Osteoblast (primary cell): ENCODE measurements at regions not wholly inside any gene's neighbourhood (a gene's known extent, or its start where the extent isn't known, plus 50 kb on each side); places are given as distances from the start of the nearest gene placed in this dataset.
"Not testable (repeated sequence)": the region's sequence is repeated elsewhere in the genome, so short reads cannot be mapped to it uniquely, and the experiment has no call there.

Experiments
- DNase-seq: peaks from one replicate; pipeline ENCODE4 v3.0.0; 2011; ENCODE audit warnings: low spot score, mixed read lengths; ENCODE audit not compliant: insufficient read length; ENCODE audit errors: missing footprints
- H2AFZ ChIP-seq: 2 replicates; pipeline ENCODE4 v1.6.0; 2011; ENCODE audit warnings: mild to moderate bottlenecking, low read length
- H3K27ac ChIP-seq: 2 replicates; pipeline ENCODE4 v1.5.1; 2011; ENCODE audit warnings: mild to moderate bottlenecking, low read depth, low read length, moderate library complexity
- H3K27me3 ChIP-seq: 2 replicates; pipeline ENCODE4 v1.6.0; 2012; ENCODE audit warnings: mild to moderate bottlenecking, control low read depth, inconsistent platforms, low read length, moderate library complexity; ENCODE audit not compliant: insufficient read depth
- H3K36me3 ChIP-seq: 2 replicates; pipeline ENCODE4 v1.5.1; 2011; ENCODE audit warnings: mild to moderate bottlenecking, low read length, control low read depth, moderate library complexity; ENCODE audit not compliant: insufficient read depth
- H3K4me1 ChIP-seq: 2 replicates; pipeline ENCODE4 v1.5.1; 2011; ENCODE audit warnings: mild to moderate bottlenecking, low read length, control low read depth, moderate library complexity; ENCODE audit not compliant: insufficient read depth
- H3K4me2 ChIP-seq: 2 replicates; pipeline ENCODE4 v1.6.0; 2011; ENCODE audit warnings: mild to moderate bottlenecking, low read length; ENCODE audit not compliant: insufficient read depth
- H3K4me3 ChIP-seq: fragments of 200-600 bp; sonication (generic); 3 replicates; pipeline ENCODE4 v1.5.1; 2012; ENCODE audit warnings: mild to moderate bottlenecking, low read length, inconsistent platforms; ENCODE audit not compliant: insufficient read depth
- H3K79me2 ChIP-seq: 2 replicates; pipeline ENCODE4 v1.6.0; 2012; ENCODE audit warnings: mild to moderate bottlenecking, low read length, control low read depth, inconsistent platforms; ENCODE audit not compliant: insufficient read depth
- H3K9me3 ChIP-seq: 2 replicates; pipeline ENCODE4 v1.5.1; 2011; ENCODE audit warnings: low read depth, low read length, control low read depth
- H4K20me1 ChIP-seq: 2 replicates; pipeline ENCODE4 v1.6.0; 2012; ENCODE audit warnings: mild to moderate bottlenecking, low read length, control low read depth; ENCODE audit not compliant: insufficient read depth
- TF ChIP-seq, protein P1 (sequence below): IDR thresholded peaks from 2 replicates; pipeline ENCODE4 v1.5.1; 2011; ENCODE audit warnings: mild to moderate bottlenecking, low read depth, low read length, moderate library complexity; ENCODE audit errors: extremely low read depth

DNA sequence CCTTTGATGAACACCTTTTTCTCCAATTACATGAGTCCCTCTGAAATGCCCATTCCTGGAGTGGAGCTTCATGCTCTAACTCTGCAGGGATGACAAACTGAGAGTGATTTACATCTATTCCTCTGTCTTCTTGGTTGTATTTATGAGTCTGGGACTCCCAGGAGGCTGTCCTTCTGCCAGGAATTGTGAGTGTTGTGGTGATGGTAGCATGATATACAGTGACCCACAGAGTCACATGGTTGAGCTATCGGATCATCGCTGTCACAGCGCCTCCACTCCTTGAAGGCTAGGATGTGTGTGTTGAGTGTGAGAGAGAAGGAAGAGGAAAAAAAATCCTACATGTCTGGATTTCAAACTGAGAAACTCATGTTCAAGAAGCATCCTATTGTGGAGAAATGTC, 163.4 kb upstream of the CACNA1E start:
- H3K4me2 ChIP-seq: no peak overlapping the region
- H3K4me3 ChIP-seq: no peak overlapping the region
- H2AFZ ChIP-seq: no peak overlapping the region
- H3K36me3 ChIP-seq: no peaks in the 10 kb centered on the region
- TF ChIP-seq, protein P1, sequence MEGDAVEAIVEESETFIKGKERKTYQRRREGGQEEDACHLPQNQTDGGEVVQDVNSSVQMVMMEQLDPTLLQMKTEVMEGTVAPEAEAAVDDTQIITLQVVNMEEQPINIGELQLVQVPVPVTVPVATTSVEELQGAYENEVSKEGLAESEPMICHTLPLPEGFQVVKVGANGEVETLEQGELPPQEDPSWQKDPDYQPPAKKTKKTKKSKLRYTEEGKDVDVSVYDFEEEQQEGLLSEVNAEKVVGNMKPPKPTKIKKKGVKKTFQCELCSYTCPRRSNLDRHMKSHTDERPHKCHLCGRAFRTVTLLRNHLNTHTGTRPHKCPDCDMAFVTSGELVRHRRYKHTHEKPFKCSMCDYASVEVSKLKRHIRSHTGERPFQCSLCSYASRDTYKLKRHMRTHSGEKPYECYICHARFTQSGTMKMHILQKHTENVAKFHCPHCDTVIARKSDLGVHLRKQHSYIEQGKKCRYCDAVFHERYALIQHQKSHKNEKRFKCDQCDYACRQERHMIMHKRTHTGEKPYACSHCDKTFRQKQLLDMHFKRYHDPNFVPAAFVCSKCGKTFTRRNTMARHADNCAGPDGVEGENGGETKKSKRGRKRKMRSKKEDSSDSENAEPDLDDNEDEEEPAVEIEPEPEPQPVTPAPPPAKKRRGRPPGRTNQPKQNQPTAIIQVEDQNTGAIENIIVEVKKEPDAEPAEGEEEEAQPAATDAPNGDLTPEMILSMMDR: no peak
- no peak for DNase-seq
- H3K27ac ChIP-seq: no peak overlapping the region
- no peaks in the 10 kb centered on the region for H3K79me2 ChIP-seq
- H3K4me1 ChIP-seq: no peaks in the 10 kb centered on the region
- no peaks in the 10 kb centered on the region for H4K20me1 ChIP-seq
- H3K27me3 ChIP-seq: peaks cover 38% of the 10 kb centered on the region
- H3K9me3 ChIP-seq: no peaks in the 10 kb centered on the region

DNA sequence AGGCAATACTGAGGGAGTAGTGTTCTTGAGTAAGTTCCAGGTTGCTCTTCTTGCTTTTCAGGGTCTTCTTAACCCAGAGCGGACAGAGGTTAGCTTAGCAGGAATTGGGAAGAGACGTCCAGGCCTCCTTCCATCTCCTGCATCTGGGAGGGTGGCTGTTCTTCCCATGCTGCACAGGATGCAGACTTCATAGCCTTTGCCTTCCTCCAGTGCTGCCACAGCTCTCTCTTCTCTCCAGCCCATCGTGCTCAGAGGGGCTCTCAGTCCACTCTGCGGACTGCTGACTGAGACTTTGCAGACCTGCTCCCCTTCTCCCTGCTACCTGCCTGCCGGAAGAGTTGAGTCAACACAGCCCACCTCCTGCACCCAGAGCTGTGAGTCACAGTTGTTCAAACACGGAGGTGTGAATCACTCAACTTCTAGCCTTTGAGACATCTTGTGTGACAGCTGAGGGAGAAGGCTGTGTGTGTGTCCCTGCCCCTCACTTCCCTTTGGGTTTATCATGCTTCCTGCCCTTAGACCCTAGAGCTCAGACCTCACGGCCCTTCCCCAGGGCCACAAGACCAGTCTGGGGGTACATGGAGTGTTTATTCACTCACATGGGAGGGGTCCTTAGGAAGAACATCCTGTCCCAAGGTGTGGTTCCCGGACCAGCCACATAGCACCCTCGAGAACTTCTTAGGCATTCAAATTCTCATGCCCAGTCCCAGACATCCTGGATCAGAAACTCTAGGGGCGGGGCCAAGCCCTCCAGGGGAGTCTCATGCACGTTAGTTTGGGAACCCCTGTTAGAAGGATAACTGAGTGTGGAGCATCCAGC, 158.3 kb upstream of the CACNA1E start:
- H3K27me3 ChIP-seq: no peaks in the 10 kb centered on the region
- no peaks in the 10 kb centered on the region for H3K79me2 ChIP-seq
- no peaks in the 10 kb centered on the region for H3K4me1 ChIP-seq
- TF ChIP-seq, protein P1: no peak
- no peaks in the 10 kb centered on the region for H3K9me3 ChIP-seq
- no peaks in the 10 kb centered on the region for H3K36me3 ChIP-seq
- no peak overlapping the region for H2AFZ ChIP-seq
- no peak overlapping the region for H3K4me3 ChIP-seq
- DNase-seq: no peak
- H3K4me2 ChIP-seq: no peak overlapping the region
- no peak overlapping the region for H3K27ac ChIP-seq
- H4K20me1 ChIP-seq: no peaks in the 10 kb centered on the region

DNA sequence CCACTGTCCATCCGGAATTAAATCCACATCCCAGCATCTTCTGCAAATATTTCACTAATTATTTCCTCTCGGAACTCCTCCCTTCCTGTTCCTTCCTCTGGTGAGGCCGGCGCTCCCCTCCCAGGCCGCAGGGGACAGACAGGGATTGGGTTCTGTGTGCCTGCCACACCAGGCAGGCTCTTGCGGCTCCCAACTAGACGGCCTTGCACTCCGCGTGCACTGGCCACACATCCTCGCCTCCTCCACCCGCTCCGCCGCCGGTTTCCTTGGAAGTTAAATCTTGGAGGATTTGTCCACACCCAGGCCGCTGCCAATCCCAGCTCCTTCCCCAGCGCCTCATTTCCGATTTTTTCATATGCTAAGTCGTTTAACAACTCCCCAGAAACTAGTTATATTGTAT, 157.6 kb upstream of the CACNA1E start:
- not testable (repeated sequence) for H3K36me3 ChIP-seq, H2AFZ ChIP-seq, H3K79me2 ChIP-seq, H3K27ac ChIP-seq, H3K27me3 ChIP-seq, H3K9me3 ChIP-seq, H3K4me1 ChIP-seq, H3K4me3 ChIP-seq, H4K20me1 ChIP-seq, DNase-seq, H3K4me2 ChIP-seq

DNA sequence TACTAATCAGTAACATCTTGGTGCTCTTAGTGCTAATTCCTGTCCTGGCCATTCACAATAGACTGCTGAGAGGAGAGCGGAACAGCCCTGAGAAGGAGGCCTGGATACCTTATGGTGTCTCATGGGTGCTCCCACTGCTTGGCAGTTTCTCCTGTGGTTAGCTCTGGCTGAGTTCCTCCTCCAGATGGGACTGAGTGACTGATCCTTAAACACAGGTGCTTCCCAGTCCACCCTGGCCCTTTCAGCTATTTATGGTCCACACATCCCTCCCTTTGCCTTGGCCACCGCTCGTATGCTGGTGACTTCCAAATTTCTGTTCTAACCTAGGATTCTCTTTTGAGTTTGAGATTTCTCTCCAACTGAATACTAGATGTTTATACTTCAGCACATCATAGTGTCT, 157.0 kb upstream of the CACNA1E start:
- H3K36me3 ChIP-seq: no peaks in the 10 kb centered on the region
- no peak for DNase-seq
- no peak overlapping the region for H3K27ac ChIP-seq
- H3K27me3 ChIP-seq: no peaks in the 10 kb centered on the region
- no peaks in the 10 kb centered on the region for H4K20me1 ChIP-seq
- no peak overlapping the region for H2AFZ ChIP-seq
- no peaks in the 10 kb centered on the region for H3K79me2 ChIP-seq
- no peaks in the 10 kb centered on the region for H3K4me1 ChIP-seq
- H3K4me2 ChIP-seq: no peak overlapping the region
- TF ChIP-seq, protein P1: no peak
- no peaks in the 10 kb centered on the region for H3K9me3 ChIP-seq
- no peak overlapping the region for H3K4me3 ChIP-seq
